ENCODE measurements at regions not wholly inside any gene's neighbourhood (a gene's known extent, or its start where the extent isn't known, plus 50 kb on each side); places are given as distances from the start of the nearest gene placed in this dataset.

DNA sequence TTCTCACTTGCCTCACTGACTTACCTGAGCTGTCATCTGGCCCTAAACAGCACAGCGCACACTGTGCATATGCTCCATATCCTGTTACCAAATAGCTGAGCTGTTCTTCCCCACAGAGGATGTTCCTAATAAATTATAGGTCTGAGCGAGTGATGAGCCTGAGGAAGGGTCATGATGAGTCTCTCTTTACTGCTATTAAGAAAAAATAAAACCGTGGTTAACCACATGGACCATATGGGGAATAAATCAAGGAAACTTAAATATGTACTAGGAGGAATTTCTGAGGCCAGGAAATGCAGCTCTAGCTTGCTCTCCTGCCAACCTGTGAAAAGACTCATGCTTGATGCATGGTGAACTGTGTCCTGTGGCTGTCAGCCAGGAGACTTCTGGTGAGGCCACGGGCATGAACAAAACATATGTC is 424.8 kb upstream of the DMAC1 start:
- Histone ChIP-seq H3K4me1 (no peaks in the 10 kb centered on the region), H3K4me3 (no peak overlapping the region), H3K27ac (no peak overlapping the region), H3K9me3 (no peaks in the 10 kb centered on the region), H3K27me3 (peaks cover 0 to 3% (median 0%) of the 10 kb centered on the region in 4 donors), H3K36me3 (no peaks in the 10 kb centered on the region)
- no peak for DNase-seq
- WGBS, 2 donors = 52 to 59% methylated on average over 4 of the region's 4 CpGs
- intact Hi-C loops (cut with DNase I) = no loop called here
- TF ChIP-seq, protein P1, sequence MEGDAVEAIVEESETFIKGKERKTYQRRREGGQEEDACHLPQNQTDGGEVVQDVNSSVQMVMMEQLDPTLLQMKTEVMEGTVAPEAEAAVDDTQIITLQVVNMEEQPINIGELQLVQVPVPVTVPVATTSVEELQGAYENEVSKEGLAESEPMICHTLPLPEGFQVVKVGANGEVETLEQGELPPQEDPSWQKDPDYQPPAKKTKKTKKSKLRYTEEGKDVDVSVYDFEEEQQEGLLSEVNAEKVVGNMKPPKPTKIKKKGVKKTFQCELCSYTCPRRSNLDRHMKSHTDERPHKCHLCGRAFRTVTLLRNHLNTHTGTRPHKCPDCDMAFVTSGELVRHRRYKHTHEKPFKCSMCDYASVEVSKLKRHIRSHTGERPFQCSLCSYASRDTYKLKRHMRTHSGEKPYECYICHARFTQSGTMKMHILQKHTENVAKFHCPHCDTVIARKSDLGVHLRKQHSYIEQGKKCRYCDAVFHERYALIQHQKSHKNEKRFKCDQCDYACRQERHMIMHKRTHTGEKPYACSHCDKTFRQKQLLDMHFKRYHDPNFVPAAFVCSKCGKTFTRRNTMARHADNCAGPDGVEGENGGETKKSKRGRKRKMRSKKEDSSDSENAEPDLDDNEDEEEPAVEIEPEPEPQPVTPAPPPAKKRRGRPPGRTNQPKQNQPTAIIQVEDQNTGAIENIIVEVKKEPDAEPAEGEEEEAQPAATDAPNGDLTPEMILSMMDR (IDR thresholded peaks at IDR 0.05) = no peak
- no peak for TF ChIP-seq POLR2A (IDR thresholded peaks at IDR 0.05)

DNA sequence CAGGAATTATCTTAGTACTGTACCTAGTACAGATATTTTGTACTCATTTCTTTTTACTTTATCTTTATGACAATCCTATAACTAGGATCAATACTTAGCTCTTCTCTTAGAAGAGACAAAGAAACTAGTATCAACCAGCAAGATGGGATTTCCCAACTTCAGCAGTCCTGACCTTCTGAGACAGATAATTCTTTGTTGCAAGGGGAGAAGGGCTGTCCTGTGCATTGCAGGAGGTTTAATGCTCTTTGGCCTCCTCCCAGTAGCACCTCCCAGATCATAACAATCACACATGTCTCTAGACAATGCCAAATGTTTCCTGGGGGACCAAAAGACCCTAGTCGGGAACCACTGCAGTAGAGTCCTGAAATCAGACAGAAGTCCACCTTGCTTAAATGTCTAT is 424.3 kb upstream of the DMAC1 start:
- intact Hi-C loops (cut with DNase I) = no loop called here
- no peaks in the 10 kb centered on the region for H3K9me3 ChIP-seq
- no peak for DNase-seq
- no peaks in the 10 kb centered on the region for H3K36me3 ChIP-seq
- no peaks in the 10 kb centered on the region for H3K4me1 ChIP-seq
- 100% methylated on average over 1 of the region's 1 CpG; no CpG with 5 or more reads in 1 of the 2 donors for WGBS, 2 donors
- no peak overlapping the region for H3K4me3 ChIP-seq
- H3K27me3 ChIP-seq = peaks cover 0 to 3% (median 0%) of the 10 kb centered on the region in 4 donors
- TF ChIP-seq POLR2A (IDR thresholded peaks at IDR 0.05) = no peak
- TF ChIP-seq, protein P1 (IDR thresholded peaks at IDR 0.05) = no peak
- H3K27ac ChIP-seq = no peak overlapping the region

DNA sequence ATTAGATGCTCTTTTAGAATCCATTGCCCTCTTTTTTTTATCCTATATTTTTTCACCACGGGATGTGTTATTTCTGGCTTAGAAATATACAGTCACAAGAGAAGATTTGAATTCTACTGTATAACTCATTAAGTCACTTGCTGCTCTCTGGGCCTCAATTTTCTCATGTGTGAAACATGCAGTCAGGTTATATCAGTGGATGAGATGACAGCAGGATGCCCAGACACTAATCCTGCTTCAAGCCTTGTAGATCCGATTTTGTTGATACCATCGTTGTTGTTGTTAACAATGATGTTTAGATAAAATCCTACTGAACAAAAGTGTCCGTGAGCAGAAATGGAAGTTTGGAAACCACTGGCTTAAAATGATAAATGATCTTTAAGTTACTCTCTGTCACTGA is 421.9 kb upstream of the DMAC1 start:
- TF ChIP-seq, protein P1 (IDR thresholded peaks at IDR 0.05) = no peak
- no peak for TF ChIP-seq POLR2A (IDR thresholded peaks at IDR 0.05)
- Histone ChIP-seq H3K9me3 (peaks cover 0 to 5% (median 0%) of the 10 kb centered on the region in 3 donors), H3K4me3 (no peak overlapping the region), H3K27me3 (no peaks in the 10 kb centered on the region), H3K27ac (no peak overlapping the region), H3K36me3 (no peaks in the 10 kb centered on the region), H3K4me1 (no peaks in the 10 kb centered on the region)
- 29 to 61% methylated on average over 4 of the region's 4 CpGs for WGBS, 2 donors
- intact Hi-C loops (cut with DNase I) = no loop called here
- DNase-seq = no peak

DNA sequence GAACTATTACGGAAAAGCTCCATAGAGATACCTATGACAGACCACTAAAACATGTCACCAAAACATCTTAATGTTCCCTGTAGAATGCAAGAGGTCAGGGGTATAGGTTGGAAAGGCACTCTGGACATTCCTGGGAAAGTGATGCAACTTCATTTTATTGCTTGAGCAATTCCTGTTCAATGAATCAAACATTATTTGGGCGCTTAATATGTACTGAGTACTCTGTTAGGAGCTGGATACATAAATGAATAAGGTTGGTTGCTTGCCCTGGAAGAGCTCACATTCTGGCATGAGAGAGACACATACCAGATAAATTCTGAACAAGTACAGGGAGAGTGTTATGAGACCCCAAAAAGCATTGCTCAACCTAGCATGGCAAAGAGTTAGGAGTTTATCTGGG is 408.9 kb upstream of the DMAC1 start:
- Histone ChIP-seq H3K27ac (no peak overlapping the region), H3K27me3 (no peaks in the 10 kb centered on the region), H3K4me1 (no peaks in the 10 kb centered on the region), H3K36me3 (no peaks in the 10 kb centered on the region), H3K9me3 (no peaks in the 10 kb centered on the region), H3K4me3 (no peak overlapping the region)
- intact Hi-C loops (cut with DNase I) = no loop called here
- TF ChIP-seq, protein P1 (IDR thresholded peaks at IDR 0.05) = no peak
- no peak for TF ChIP-seq POLR2A (IDR thresholded peaks at IDR 0.05)
- 90 to 96% methylated on average over 2 of the region's 2 CpGs for WGBS, 2 donors
- no peak for DNase-seq

DNA sequence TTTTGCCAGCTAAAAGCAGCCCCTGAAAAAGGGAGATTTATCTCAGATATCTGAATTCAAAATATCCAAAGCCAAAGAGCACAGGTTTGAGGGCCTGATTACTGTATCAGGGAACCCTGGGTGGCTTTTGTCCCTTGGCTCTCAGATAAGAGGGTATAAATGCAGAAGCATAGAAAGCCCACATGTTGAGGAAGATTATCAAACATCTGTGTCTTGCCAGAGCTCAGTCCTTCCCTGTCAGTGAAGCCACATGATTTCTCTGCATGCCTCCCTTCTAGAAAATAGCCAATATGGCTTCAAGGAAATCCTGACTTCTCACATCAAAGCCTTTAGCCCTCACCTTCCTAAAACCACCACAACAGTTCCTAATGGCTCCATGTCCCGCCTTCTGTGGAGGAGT is 408.0 kb upstream of the DMAC1 start:
- DNase-seq = no peak
- no peak for TF ChIP-seq POLR2A (IDR thresholded peaks at IDR 0.05)
- TF ChIP-seq, protein P1 (IDR thresholded peaks at IDR 0.05) = no peak
- H3K4me3 ChIP-seq = no peak overlapping the region
- 67 to 92% methylated on average over 1 of the region's 1 CpG for WGBS, 2 donors
- no peaks in the 10 kb centered on the region for H3K27me3 ChIP-seq
- no peak overlapping the region for H3K27ac ChIP-seq
- no peaks in the 10 kb centered on the region for H3K36me3 ChIP-seq
- no peaks in the 10 kb centered on the region for H3K9me3 ChIP-seq
- intact Hi-C loops (cut with DNase I) = no loop called here
- no peaks in the 10 kb centered on the region for H3K4me1 ChIP-seq
